SK-N-MC (cell line): ENCODE measurements at regions not wholly inside any gene's neighbourhood (a gene's known extent, or its start where the extent isn't known, plus 50 kb on each side); places are given as distances from the start of the nearest gene placed in this dataset.
"Not testable (repeated sequence)": the region's sequence is repeated elsewhere in the genome, so short reads cannot be mapped to it uniquely, and the experiment has no call there.

ENCODE experiments used
- DNase-seq: peaks from one replicate; pipeline ENCODE4 v3.0.0-alpha.2; 2011; ENCODE audit warnings: low read depth, low spot score
- H3K27ac ChIP-seq: fragments of 200-600 bp; sonication (generic); 2 replicates; pipeline ENCODE4 v1.5.1; 2016; ENCODE audit warnings: mixed run types
- H3K36me3 ChIP-seq: fragments of 200-600 bp; sonication (generic); 2 replicates; pipeline ENCODE4 v1.6.1; 2017; ENCODE audit warnings: antibody characterized with exemption, low read length, mixed read lengths; ENCODE audit not compliant: insufficient read depth
- H3K4me3 ChIP-seq: fragments of 200-600 bp; sonication (generic); 2 replicates; pipeline ENCODE4 v1.5.1; 2016
- H3K9ac ChIP-seq: fragments of 200-600 bp; sonication (generic); 2 replicates; pipeline ENCODE4 v1.8.0; 2017; ENCODE audit warnings: mixed run types, mixed read lengths; ENCODE audit not compliant: insufficient read length
- H3K9me3 ChIP-seq: fragments of 200-600 bp; sonication (generic); 2 replicates; pipeline ENCODE4 v1.6.1; 2017; ENCODE audit warnings: low read depth, mild to moderate bottlenecking, antibody characterized with exemption, low read length, moderate library complexity, mixed read lengths
- EZH2 ChIP-seq: fragments of 200-600 bp; sonication (generic); IDR thresholded peaks from one replicate; pipeline ENCODE4 v1.6.1; 2017; ENCODE audit warnings: antibody characterized with exemption
- FOXP2 ChIP-seq: optimal IDR thresholded peaks from 2 replicates; pipeline ENCODE3; 2011; ENCODE audit warnings: mild to moderate bottlenecking, moderate library complexity; ENCODE audit not compliant: insufficient read depth; ENCODE audit errors: extremely low read length, control extremely low read depth
- POLR2AphosphoS5 ChIP-seq: IDR thresholded peaks from 2 replicates; pipeline ENCODE4 v1.6.1; 2012; ENCODE audit warnings: mild to moderate bottlenecking, low read depth, low read length, borderline replicate concordance

DNA sequence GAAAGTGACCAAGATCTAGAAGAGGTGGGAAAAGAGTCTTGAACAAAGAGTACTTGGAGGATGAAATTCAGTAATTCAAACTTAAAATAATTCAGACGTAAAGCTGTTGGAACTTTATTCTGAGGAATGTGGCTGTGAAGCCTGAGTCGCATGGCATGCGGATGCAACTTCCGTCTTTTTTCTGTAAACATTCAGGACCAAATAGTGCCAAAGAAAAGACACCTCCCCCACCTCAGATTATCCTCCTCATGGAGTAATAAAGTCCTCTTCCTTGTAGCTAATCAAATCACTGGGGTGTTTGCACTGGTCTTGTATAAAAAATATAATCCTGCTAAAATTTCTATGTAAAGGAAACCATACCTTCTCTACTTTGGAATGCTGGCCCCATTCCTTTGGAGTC lies 790.4 kb downstream of the TSN start:
- no peak overlapping the region for H3K9ac ChIP-seq
- DNase-seq = no peak
- no peak overlapping the region for H3K27ac ChIP-seq
- H3K36me3 ChIP-seq = no peaks in the 10 kb centered on the region
- no peak overlapping the region for H3K4me3 ChIP-seq
- TF ChIP-seq EZH2 (no peak), POLR2AphosphoS5 (no peak), FOXP2 (no peak)
- no peaks in the 10 kb centered on the region for H3K9me3 ChIP-seq

DNA sequence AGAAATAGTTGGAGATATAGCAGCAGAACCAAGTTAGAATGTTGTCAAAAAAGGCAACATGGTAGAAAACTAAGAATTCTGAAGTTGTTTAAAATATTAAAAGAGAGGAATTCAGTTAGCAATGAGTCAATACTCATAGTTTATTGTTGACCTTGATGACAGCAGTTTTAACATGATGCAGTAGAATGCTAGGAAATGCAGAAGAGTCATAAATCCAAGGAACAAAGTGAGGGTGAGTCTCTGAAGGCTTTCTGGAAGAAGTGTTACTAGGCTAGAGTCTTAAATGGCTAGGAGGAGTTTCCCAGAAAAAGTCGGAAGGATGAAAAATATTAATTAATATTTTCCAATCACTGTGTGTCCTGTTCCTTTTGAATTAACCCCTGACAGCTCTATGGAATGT lies 807.3 kb downstream of the TSN start:
- Histone ChIP-seq H3K9ac (no peak overlapping the region), H3K4me3 (no peak overlapping the region), H3K9me3 (no peaks in the 10 kb centered on the region), H3K27ac (no peak overlapping the region), H3K36me3 (no peaks in the 10 kb centered on the region)
- no peak for TF ChIP-seq EZH2
- TF ChIP-seq FOXP2 = no peak
- no peak for TF ChIP-seq POLR2AphosphoS5
- no peak for DNase-seq

DNA sequence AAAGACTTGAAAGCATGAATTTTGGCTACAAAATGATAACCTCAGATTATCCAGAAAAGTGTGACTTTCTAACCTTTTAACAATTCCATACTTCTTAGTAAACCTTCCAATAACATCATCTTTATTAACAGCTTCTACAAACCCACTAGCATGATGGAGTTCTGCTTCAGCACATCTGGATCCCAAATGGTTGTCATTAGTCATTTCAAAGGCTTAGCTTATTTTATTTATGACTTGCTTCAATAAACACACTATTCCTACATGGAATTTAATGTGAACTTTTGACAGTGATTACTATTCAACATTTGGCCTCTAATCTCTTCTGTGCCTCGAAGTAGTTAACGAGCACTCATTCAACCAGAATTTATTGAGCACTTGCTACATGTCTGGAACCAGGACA lies 808.3 kb downstream of the TSN start:
- no peak for DNase-seq
- Histone ChIP-seq H3K36me3 (no peaks in the 10 kb centered on the region), H3K9ac (no peak overlapping the region), H3K27ac (no peak overlapping the region), H3K9me3 (no peaks in the 10 kb centered on the region), H3K4me3 (no peak overlapping the region)
- TF ChIP-seq FOXP2 = no peak
- TF ChIP-seq EZH2 = no peak
- no peak for TF ChIP-seq POLR2AphosphoS5

DNA sequence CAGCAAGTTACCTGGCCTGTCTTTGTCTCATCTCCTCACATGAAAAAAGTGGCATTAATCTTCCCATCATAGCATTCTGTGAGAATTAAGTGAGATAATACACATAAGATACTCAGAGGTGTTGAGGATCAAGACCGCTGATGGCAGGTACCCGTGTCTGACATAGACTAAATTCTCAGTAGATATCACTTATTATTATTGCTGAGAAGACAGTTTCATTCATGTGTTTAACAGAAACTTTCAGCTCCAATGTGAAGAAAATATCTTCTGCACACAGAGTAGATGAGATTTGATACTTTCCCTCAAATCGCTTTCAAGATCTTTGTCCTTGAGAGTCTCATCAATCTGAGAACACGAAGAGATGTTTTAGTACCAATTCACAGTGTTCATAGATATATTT lies 809.4 kb downstream of the TSN start:
- TF ChIP-seq FOXP2 (no peak), POLR2AphosphoS5 (no peak), EZH2 (no peak)
- H3K36me3 ChIP-seq = no peaks in the 10 kb centered on the region
- no peak overlapping the region for H3K27ac ChIP-seq
- DNase-seq = no peak
- H3K9me3 ChIP-seq = no peaks in the 10 kb centered on the region
- H3K9ac ChIP-seq = no peak overlapping the region
- no peak overlapping the region for H3K4me3 ChIP-seq

DNA sequence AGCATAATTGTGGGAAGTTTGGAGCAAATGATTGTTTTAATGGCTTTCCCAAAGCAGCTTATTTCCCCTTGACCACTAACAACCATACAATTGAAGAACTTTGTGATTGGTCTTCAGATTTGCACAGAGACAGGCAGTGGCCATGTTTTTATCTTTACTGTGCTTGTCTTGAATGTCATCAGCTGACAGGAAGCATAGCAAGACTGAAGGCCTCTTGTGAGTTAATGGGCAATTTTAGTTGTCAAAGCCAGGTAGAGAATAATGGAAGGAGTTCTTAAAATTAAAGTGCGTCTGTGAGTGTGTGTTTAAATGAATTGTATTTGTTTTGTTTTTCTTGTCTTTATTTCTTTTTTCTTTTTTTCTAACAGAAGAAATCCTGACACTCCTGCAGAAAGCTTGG lies 809.9 kb downstream of the TSN start:
- no peaks in the 10 kb centered on the region for H3K9me3 ChIP-seq
- H3K4me3 ChIP-seq = no peak overlapping the region
- no peak overlapping the region for H3K27ac ChIP-seq
- no peak for TF ChIP-seq POLR2AphosphoS5
- no peak for TF ChIP-seq EZH2
- TF ChIP-seq FOXP2 = no peak
- no peak overlapping the region for H3K9ac ChIP-seq
- DNase-seq = no peak
- no peaks in the 10 kb centered on the region for H3K36me3 ChIP-seq

DNA sequence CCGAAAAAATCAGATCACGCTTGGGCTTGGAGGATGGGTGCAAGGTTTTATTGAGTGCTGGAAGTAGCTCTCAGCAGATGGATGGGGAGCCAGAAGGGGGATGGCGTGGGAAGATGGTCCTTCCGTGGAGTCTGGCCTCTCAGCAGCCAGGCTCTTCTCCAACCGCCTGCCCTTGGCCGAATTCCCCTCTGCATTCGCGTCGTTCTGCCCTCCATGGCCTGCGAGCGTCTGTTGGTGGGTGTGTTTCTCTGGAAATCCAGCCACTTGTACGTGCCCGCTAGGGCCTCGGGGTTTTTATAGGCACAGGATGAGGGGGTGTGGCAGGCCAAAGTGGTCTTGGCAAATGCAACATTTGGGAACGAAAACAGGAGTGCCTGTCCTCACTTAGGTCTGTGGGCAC lies 815.2 kb downstream of the TSN start:
- Histone ChIP-seq H3K9me3 (no peaks in the 10 kb centered on the region), H3K4me3 (no peak overlapping the region), H3K27ac (no peak overlapping the region), H3K9ac (no peak overlapping the region), H3K36me3 (no peaks in the 10 kb centered on the region)
- no peak for DNase-seq
- TF ChIP-seq POLR2AphosphoS5 (no peak), EZH2 (no peak), FOXP2 (no peak)

DNA sequence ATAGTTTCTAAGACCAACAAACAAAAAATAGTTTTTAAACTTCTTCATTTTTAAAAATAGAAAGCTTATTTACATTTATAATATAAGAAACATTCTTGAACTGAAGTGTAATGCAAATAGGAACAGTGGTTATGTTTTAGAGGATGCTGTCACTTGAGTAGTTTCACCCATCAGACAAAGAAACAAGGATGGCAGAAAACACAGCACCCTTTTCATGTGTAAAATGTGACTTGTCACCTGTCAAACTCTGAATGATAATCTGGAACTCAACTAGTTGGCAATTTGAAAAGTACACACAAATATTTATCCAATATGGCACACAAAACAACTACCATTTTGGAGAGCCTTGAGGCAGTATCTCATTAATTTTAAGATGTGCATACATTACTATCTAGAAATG lies 816.0 kb downstream of the TSN start:
- DNase-seq, H3K27ac ChIP-seq, H3K4me3 ChIP-seq, H3K9me3 ChIP-seq, H3K36me3 ChIP-seq, H3K9ac ChIP-seq: not testable (repeated sequence)

DNA sequence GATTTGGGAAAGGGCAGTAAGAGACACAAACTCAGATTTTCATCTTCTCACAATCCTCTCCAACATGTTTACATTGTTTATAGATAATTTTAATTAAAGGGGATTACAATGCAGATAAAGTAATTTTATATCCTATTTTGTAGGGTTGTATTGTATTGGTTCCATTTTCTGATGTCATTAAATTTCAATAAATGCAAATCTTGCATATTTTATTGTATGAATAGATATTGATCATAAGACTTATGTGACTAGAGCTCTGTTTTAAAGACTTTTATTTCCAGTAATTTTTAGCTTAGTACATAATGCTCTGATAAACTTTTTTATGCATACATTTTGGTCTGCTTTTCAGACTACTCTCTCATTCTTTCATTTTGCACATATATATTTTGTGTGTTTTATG lies 819.6 kb downstream of the TSN start:
- Histone ChIP-seq H3K4me3 (no peak overlapping the region), H3K27ac (no peak overlapping the region), H3K9me3 (no peaks in the 10 kb centered on the region), H3K36me3 (no peaks in the 10 kb centered on the region), H3K9ac (no peak overlapping the region)
- no peak for DNase-seq
- no peak for TF ChIP-seq FOXP2
- TF ChIP-seq EZH2 = no peak
- TF ChIP-seq POLR2AphosphoS5 = no peak

DNA sequence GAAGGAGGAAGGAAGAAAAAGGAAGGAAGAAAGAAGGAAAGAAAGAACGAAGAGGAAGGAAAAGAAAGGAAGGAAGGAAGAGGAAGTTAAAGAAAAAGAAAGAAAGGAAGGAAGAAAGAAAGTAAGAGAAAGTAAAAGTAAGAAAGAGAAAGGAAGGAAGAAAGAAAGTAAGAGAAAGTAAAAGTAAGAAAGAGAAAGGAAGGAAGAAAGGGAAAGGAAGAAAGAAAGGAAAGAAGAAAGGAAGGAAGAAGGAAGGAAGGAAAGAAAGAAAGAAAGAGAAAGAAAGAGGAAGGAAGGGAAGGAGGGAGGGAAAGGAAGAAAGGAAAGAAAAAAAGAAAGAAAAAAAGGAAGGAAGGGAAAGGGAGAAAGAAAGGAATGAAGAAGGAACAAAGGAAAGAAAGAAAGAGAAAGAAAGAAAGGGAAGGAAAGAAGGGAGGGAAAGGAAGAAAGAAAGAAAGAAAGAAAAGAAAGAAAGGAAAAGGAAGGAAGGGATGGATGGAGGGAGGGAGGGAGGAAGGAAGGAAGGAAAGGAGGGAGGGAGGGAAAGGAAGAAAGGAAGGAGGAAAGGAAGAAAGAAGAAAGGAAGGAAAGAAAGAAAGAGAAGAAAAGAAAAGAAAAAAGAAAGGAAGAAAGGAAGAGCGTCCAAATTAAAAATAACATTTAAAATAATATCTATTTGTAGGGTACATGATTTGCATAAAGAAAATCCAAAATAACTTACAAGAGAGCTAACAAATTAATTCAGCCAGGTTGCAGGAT lies 827.9 kb downstream of the TSN start:
- Histone ChIP-seq H3K4me3 (no peak overlapping the region), H3K36me3 (no peaks in the 10 kb centered on the region), H3K9ac (no peak overlapping the region), H3K9me3 (no peaks in the 10 kb centered on the region), H3K27ac (no peak overlapping the region)
- no peak for DNase-seq
- TF ChIP-seq EZH2 (no peak), POLR2AphosphoS5 (no peak), FOXP2 (no peak)
